Ovary (tissue), 7 donors: ENCODE measurements at regions not wholly inside any gene's neighbourhood (a gene's known extent, or its start where the extent isn't known, plus 50 kb on each side); places are given as distances from the start of the nearest gene placed in this dataset.
"Not testable (repeated sequence)": the region's sequence is repeated elsewhere in the genome, so short reads cannot be mapped to it uniquely, and the experiment has no call there.

ENCODE experiments used
- DNase-seq, 5 donors: peaks; one replicate each; pipeline ENCODE4 v3.0.0-alpha.2; 2019 to 2020
- H3K27ac ChIP-seq, 2 donors: fragments of 200-600 bp; one replicate each; pipeline versions ENCODE4 v1.5.1 to v1.8.0; 2019 to 2022
- H3K27me3 ChIP-seq: fragments of 200-600 bp; one replicate; pipeline ENCODE4 v1.8.0; 2022
- H3K36me3 ChIP-seq: fragments of 200-600 bp; sonication (generic); one replicate; pipeline ENCODE4 v1.5.1; 2019
- H3K4me1 ChIP-seq: one replicate; pipeline ENCODE4 v1.8.1; 2013; ENCODE audit warnings: mild to moderate bottlenecking, moderate library complexity; ENCODE audit not compliant: insufficient read depth
- H3K4me3 ChIP-seq: fragments of 200-600 bp; sonication (generic); one replicate; pipeline ENCODE4 v1.5.1; 2017
- H3K9me3 ChIP-seq, 2 donors: fragments of 200-600 bp in 1 of 2; sonication (generic) in 1 of 2; one replicate each; pipeline versions ENCODE4 v1.5.1 to v1.8.1; 2013 to 2019; ENCODE audit warnings: mild to moderate bottlenecking in 1 of 2, moderate library complexity in 1 of 2
- EP300 ChIP-seq: sonication (generic); formaldehyde crosslinking; IDR thresholded peaks from one replicate; pipeline ENCODE4 v1.6.1; 2017; ENCODE audit warnings: antibody characterized with exemption
- POLR2A ChIP-seq: fragments of 450-650 bp; IDR thresholded peaks from one replicate; pipeline ENCODE4 v1.6.1; 2017; ENCODE audit warnings: antibody characterized with exemption, mild to moderate bottlenecking, moderate library complexity
- WGBS, 3 donors: extraction: QIAGEN DNeasy Blood & Tissue Kit in 1 of 3; methylation state at CpG; one replicate each; pipeline versions ENCODE4 v1.1.5 to v1.1.7; 2013 to 2017; 5-methylcytosine and 5-hydroxymethylcytosine counted together
- intact Hi-C, 4 donors: fragments of 100-400 bp; cut with DNase I; formaldehyde crosslinking; loops; one replicate each; pipeline versions ENCODE4 v1.11.0 to v1.15.1; 2022 to 2023
- TF ChIP-seq, protein P1 (sequence below), 3 donors: fragments of 450-650 bp in 2 of 3; fragments of 200-600 bp in 1 of 3; IDR thresholded peaks; one replicate each; pipeline versions ENCODE4 v1.5.1 to v1.8.0; 2016 to 2022; ENCODE audit warnings: antibody characterized with exemption in 3 of 3, mild to moderate bottlenecking in 1 of 3
- donor health status: DM: no; HTN: no; CAD: no; lungs with moderate emphysema.
- donor health status: DM: no; HTN: no; CAD: no.
- donor health status: Bipolar disorder and iron deficiency.
- donor health status: DM: no; HTN: no; CAD: no.
- donor health status: DM: yes; HTN: yes; CAD: no.

DNA sequence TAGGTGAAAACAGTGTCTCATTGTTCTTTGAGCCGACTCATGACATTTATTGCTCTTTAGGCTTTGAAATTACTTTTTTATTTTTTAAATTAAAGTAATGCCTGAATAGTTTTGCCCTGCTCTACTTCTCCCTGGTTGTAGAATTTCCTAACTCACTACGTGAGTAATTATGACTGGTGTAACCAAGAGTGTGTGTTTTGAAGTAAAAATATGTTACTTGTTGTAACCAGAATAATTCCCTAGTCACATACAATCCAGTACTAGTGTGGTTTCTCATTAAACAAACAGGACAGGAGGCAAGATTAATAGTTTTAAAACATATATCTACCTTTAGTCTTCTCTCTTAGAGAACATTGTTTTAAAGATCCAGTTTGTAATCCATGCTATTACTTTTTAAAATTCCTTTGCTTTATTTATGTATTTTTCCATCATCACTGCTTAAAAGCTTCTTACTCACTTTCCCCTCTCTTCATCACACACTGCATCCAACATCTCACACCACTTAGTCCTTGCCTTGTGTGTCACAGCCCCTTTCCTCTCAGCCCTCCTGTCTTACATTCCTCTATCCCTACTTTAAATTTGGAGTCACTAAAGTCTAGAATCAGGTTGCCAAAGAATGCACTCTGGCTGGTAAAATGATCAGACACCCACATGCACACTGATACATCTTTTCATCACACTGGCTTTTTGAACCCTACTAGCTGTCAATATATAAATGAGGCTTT is 219.7 kb downstream of the WNT5A start:
- 80 to 91% (median 82%) methylated on average over 2 of the region's 2 CpGs for WGBS, 3 donors
- H3K27me3 ChIP-seq, result no peaks in the 10 kb centered on the region
- no peak for DNase-seq
- H3K27ac ChIP-seq, result no peak overlapping the region
- no peak overlapping the region for H3K4me3 ChIP-seq
- no peaks in the 10 kb centered on the region for H3K9me3 ChIP-seq
- intact Hi-C loops, result loop anchor here in 1 of 4 donors (10.0 kb wide), 1 partner anchor 833 kb away; no protein-coding TSS in a partner anchor
- H3K4me1 ChIP-seq, result peaks cover 4% of the 10 kb centered on the region
- no peaks in the 10 kb centered on the region for H3K36me3 ChIP-seq
- TF ChIP-seq EP300 (no peak), POLR2A (no peak)
- TF ChIP-seq, protein P1, sequence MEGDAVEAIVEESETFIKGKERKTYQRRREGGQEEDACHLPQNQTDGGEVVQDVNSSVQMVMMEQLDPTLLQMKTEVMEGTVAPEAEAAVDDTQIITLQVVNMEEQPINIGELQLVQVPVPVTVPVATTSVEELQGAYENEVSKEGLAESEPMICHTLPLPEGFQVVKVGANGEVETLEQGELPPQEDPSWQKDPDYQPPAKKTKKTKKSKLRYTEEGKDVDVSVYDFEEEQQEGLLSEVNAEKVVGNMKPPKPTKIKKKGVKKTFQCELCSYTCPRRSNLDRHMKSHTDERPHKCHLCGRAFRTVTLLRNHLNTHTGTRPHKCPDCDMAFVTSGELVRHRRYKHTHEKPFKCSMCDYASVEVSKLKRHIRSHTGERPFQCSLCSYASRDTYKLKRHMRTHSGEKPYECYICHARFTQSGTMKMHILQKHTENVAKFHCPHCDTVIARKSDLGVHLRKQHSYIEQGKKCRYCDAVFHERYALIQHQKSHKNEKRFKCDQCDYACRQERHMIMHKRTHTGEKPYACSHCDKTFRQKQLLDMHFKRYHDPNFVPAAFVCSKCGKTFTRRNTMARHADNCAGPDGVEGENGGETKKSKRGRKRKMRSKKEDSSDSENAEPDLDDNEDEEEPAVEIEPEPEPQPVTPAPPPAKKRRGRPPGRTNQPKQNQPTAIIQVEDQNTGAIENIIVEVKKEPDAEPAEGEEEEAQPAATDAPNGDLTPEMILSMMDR (IDR thresholded peaks at IDR 0.05), result no peak

DNA sequence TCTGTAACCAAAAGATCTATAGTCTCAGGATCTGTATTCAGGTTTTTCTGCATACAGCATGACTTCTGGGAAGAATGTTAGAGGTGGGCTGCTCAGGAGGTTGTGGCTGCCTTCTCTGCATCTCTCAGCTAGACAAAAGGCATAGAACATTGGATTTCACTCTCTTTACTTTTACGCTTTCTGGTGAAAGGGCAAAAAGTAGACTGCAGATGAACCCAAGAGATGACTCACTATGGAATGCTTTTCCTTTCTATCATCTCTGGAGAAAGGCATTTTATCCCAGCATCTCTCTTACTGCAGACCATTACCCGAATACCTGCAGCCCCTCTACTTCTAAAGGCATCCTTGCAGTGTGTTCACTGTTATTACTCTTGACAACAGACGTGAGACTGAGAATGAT is 222.2 kb downstream of the WNT5A start:
- Histone ChIP-seq H3K27me3 (no peaks in the 10 kb centered on the region), H3K4me3 (no peak overlapping the region), H3K4me1 (no peaks in the 10 kb centered on the region), H3K9me3 (no peaks in the 10 kb centered on the region), H3K27ac (no peak overlapping the region), H3K36me3 (no peaks in the 10 kb centered on the region)
- no peak for TF ChIP-seq EP300
- TF ChIP-seq, protein P1 (IDR thresholded peaks at IDR 0.05), result no peak
- no peak for TF ChIP-seq POLR2A
- 86 to 91% (median 88%) methylated on average over 3 of the region's 3 CpGs for WGBS, 3 donors
- no peak for DNase-seq
- intact Hi-C loops, result loop anchor here in 1 of 4 donors (10.0 kb wide), 1 partner anchor 830 kb away; no protein-coding TSS in a partner anchor

DNA sequence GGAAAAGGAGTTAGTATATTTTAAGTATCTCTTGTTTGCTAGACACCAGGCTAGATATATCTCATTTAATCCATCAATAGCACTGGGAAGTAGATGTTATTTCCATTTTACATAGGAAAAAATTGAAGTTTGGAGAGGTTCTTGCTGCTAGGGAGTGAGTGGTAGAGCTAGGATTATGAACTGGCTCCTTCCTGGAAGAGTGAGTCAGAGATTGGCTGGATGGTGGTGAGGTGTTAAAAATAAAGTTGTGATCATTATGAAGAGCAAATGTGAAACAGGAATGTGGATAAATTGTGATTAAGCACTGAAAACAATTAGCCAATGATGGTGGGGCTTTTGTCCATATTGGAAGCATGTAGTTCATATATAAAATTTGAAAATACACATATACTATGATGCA is 234.2 kb downstream of the WNT5A start:
- no peak for DNase-seq
- intact Hi-C loops, result loop anchor here in 1 of 4 donors (10.0 kb wide), 1 partner anchor 708 kb away; no protein-coding TSS in a partner anchor
- Histone ChIP-seq H3K9me3 (no peaks in the 10 kb centered on the region), H3K4me1 (no peaks in the 10 kb centered on the region), H3K36me3 (no peaks in the 10 kb centered on the region), H3K27ac (no peak overlapping the region), H3K4me3 (no peak overlapping the region), H3K27me3 (no peaks in the 10 kb centered on the region)
- TF ChIP-seq, protein P1 (IDR thresholded peaks at IDR 0.05), result no peak
- TF ChIP-seq POLR2A, result no peak
- TF ChIP-seq EP300, result no peak

GRCh38 chr3:55249156-55249555 is 237.9 kb downstream of the WNT5A start:
- H3K4me1 ChIP-seq, H3K4me3 ChIP-seq, H3K27me3 ChIP-seq, H3K36me3 ChIP-seq, DNase-seq, H3K9me3 ChIP-seq, intact Hi-C loops, H3K27ac ChIP-seq: not testable (repeated sequence)
- WGBS, 3 donors, result 92 to 96% (median 92%) methylated on average over 6 of the region's 6 CpGs

DNA sequence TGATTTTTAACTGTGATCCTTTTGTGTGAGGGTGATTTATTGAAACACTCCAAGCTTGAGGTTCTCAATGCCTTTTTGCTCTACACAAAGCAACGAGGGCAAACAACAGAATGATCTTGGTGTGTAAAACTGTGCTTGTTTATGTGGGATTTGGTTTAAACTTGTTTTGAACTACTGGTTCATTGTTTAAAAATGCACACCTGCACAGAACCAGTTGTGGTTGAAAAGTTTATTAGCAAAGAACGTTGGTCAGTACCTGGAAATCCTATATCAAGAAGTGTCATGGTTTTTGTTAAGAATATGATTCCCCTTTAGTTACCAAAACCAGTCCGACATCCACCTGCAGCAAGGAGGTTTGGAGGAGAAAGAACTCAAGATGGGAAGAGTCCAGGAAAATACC is 239.4 kb downstream of the WNT5A start:
- no peak overlapping the region for H3K27ac ChIP-seq
- H3K36me3 ChIP-seq, result no peaks in the 10 kb centered on the region
- no peak for DNase-seq
- H3K9me3 ChIP-seq, result no peaks in the 10 kb centered on the region
- intact Hi-C loops, result no loop called here
- no peaks in the 10 kb centered on the region for H3K4me1 ChIP-seq
- H3K4me3 ChIP-seq, result no peak overlapping the region
- WGBS, 3 donors, result 48 to 49% (median 49%) methylated on average over 3 of the region's 3 CpGs
- H3K27me3 ChIP-seq, result no peaks in the 10 kb centered on the region
- TF ChIP-seq, protein P1 (IDR thresholded peaks at IDR 0.05), result no peak
- TF ChIP-seq EP300 (no peak), POLR2A (no peak)
